Neural crest cell (in vitro differentiated cells): ENCODE measurements at regions not wholly inside any gene's neighbourhood (a gene's known extent, or its start where the extent isn't known, plus 50 kb on each side); places are given as distances from the start of the nearest gene placed in this dataset.

Experiments
- DNase-seq: peaks from one replicate; pipeline ENCODE4 v3.0.0; 2021; ENCODE audit warnings: low read depth, mixed read lengths, low spot score
- H3K27ac Mint-ChIP-seq: one replicate; pipeline ENCODE4 v1.8.0; 2021; ENCODE audit warnings: mild to moderate bottlenecking, mixed read lengths; ENCODE audit not compliant: unreplicated experiment
- H3K27me3 Mint-ChIP-seq: 2 replicates; pipeline ENCODE4 v1.8.0; 2021; ENCODE audit warnings: low read depth, mild to moderate bottlenecking, mixed read lengths
- H3K36me3 Mint-ChIP-seq: 2 replicates; pipeline ENCODE4 v1.8.0; 2021; ENCODE audit warnings: low read depth, mild to moderate bottlenecking, mixed read lengths
- H3K4me1 Mint-ChIP-seq: 2 replicates; pipeline ENCODE4 v1.8.0; 2021; ENCODE audit warnings: mixed read lengths
- H3K4me3 Mint-ChIP-seq: one replicate; pipeline ENCODE4 v1.8.0; 2021; ENCODE audit warnings: mild to moderate bottlenecking, mixed read lengths
- H3K9me3 Mint-ChIP-seq: 2 replicates; pipeline ENCODE4 v1.8.0; 2021; ENCODE audit warnings: mixed read lengths
- CTCF ChIP-seq: fragments of 200-600 bp; sonication (generic); conservative IDR thresholded peaks from 2 replicates; pipeline ENCODE4 v1.5.0; 2021; ENCODE audit warnings: antibody characterized with exemption, mild to moderate bottlenecking

GRCh38 chr12:53862831-53863230 is 75.8 kb upstream of the HOXC13 start:
- Mint-ChIP-seq H3K36me3 (no peaks in the 10 kb centered on the region), H3K27me3 (peaks cover 18% of the 10 kb centered on the region), H3K4me1 (no peaks in the 10 kb centered on the region), H3K27ac (no peak overlapping the region), H3K9me3 (no peaks in the 10 kb centered on the region), H3K4me3 (no peak overlapping the region)
- DNase-seq, result no peak
- TF ChIP-seq CTCF, result no peak

GRCh38 chr12:53866727-53867126 is 71.9 kb upstream of the HOXC13 start:
- TF ChIP-seq CTCF, result no peak

GRCh38 chr12:53867216-53868012 is 71.2 kb upstream of the HOXC13 start:
- H3K27me3 Mint-ChIP-seq, result peaks cover 48% of the 10 kb centered on the region
- H3K36me3 Mint-ChIP-seq, result no peaks in the 10 kb centered on the region
- no peak overlapping the region for H3K4me3 Mint-ChIP-seq
- no peaks in the 10 kb centered on the region for H3K9me3 Mint-ChIP-seq
- no peak for DNase-seq
- no peaks in the 10 kb centered on the region for H3K4me1 Mint-ChIP-seq
- TF ChIP-seq CTCF, result no peak
- no peak overlapping the region for H3K27ac Mint-ChIP-seq

More at GRCh38 chr12:53866727-53867126, 71.9 kb upstream of the HOXC13 start:
- Mint-ChIP-seq H3K4me3 (no peak overlapping the region), H3K9me3 (no peaks in the 10 kb centered on the region), H3K27ac (no peak overlapping the region), H3K27me3 (peaks cover 41% of the 10 kb centered on the region), H3K4me1 (no peaks in the 10 kb centered on the region), H3K36me3 (no peaks in the 10 kb centered on the region)
- no peak for DNase-seq

- no peaks in the 10 kb centered on the region for H3K36me3 Mint-ChIP-seq
- TF ChIP-seq CTCF, result no peak
- no peaks in the 10 kb centered on the region for H3K4me1 Mint-ChIP-seq
- no peaks in the 10 kb centered on the region for H3K9me3 Mint-ChIP-seq
- peaks cover 59% of the 10 kb centered on the region for H3K27me3 Mint-ChIP-seq
- no peak overlapping the region for H3K4me3 Mint-ChIP-seq
- no peak overlapping the region for H3K27ac Mint-ChIP-seq
- no peak for DNase-seq
These were observed 70.1 kb upstream of the HOXC13 start for GRCh38 chr12:53868511-53868986.

GRCh38 chr12:53869500-53869899 is 69.1 kb upstream of the HOXC13 start:
- no peaks in the 10 kb centered on the region for H3K4me1 Mint-ChIP-seq
- H3K36me3 Mint-ChIP-seq, result no peaks in the 10 kb centered on the region
- peaks cover 66% of the 10 kb centered on the region for H3K27me3 Mint-ChIP-seq
- no peaks in the 10 kb centered on the region for H3K9me3 Mint-ChIP-seq
- no peak overlapping the region for H3K4me3 Mint-ChIP-seq
- H3K27ac Mint-ChIP-seq, result no peak overlapping the region
- DNase-seq, result no peak
- no peak for TF ChIP-seq CTCF
